ENCODE measurements at regions not wholly inside any gene's neighbourhood (a gene's known extent, or its start where the extent isn't known, plus 50 kb on each side); places are given as distances from the start of the nearest gene placed in this dataset.

DNA sequence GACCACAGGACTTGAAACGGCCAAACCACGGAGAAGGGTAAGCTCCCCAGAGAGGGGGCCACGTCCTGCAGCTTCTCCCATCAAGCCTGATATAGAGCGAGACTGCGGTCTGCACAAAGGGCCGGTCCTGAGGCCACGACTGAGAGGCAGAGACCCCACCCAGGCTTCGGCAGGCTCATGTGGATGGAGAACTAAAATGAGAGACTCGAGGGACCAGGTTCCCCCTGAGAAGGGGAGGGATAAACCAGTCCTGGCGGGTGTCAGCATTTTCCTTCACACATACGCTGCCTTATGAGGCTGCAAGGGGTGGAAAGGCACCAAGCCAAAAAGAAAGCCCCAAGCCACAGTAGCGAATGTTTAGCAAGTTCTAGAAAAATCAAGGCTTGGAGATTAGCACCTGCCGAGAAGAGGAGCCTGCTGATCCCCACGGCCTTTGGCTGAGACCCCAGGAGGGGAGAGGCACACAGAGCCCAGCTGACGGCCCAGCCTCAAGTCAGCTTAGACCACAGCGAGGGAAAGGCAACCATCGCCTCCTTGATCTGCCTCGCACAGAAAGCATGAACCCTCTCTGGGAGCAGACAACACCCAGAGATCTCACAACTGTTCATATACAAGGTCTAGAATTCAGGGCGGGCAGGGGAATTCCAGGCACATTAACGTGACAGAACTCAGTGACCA, 92.6 kb upstream of the RNF32 start:
- no peaks in the 10 kb centered on the region for H4K20me1 ChIP-seq (ENCODE audit: control insufficient read depth, insufficient read depth, low read depth, low read length)
- H3K36me3 ChIP-seq (ENCODE audit: control insufficient read depth, low read length): no peaks in the 10 kb centered on the region
- H3K9me2 ChIP-seq (replicated peaks; ENCODE audit: control insufficient read depth, low read length): no peaks in the 10 kb centered on the region
- no peak overlapping the region for H3K27ac ChIP-seq (ENCODE audit: low read depth, low read length)
- TF ChIP-seq, protein P1, sequence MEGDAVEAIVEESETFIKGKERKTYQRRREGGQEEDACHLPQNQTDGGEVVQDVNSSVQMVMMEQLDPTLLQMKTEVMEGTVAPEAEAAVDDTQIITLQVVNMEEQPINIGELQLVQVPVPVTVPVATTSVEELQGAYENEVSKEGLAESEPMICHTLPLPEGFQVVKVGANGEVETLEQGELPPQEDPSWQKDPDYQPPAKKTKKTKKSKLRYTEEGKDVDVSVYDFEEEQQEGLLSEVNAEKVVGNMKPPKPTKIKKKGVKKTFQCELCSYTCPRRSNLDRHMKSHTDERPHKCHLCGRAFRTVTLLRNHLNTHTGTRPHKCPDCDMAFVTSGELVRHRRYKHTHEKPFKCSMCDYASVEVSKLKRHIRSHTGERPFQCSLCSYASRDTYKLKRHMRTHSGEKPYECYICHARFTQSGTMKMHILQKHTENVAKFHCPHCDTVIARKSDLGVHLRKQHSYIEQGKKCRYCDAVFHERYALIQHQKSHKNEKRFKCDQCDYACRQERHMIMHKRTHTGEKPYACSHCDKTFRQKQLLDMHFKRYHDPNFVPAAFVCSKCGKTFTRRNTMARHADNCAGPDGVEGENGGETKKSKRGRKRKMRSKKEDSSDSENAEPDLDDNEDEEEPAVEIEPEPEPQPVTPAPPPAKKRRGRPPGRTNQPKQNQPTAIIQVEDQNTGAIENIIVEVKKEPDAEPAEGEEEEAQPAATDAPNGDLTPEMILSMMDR (IDR thresholded peaks at IDR 0.05; ENCODE audit: low read depth, low read length, poor library complexity, severe bottlenecking): no peak
- no peaks in the 10 kb centered on the region for H3K27me3 ChIP-seq (ENCODE audit: control insufficient read depth, low read length)
- H3K4me3 ChIP-seq (ENCODE audit: low read length): no peak overlapping the region
- H3K4me2 ChIP-seq (ENCODE audit: low read length): no peak overlapping the region
- no peaks in the 10 kb centered on the region for H3K79me2 ChIP-seq (ENCODE audit: control insufficient read depth, low read length)
- no peaks in the 10 kb centered on the region for H3K9me3 ChIP-seq (ENCODE audit: control insufficient read depth, insufficient read depth, low read length)
- H3K4me1 ChIP-seq (ENCODE audit: control insufficient read depth, low read length): no peaks in the 10 kb centered on the region
- no peaks in the 10 kb centered on the region for H3F3A ChIP-seq (ENCODE audit: control insufficient read depth, insufficient read depth)

DNA sequence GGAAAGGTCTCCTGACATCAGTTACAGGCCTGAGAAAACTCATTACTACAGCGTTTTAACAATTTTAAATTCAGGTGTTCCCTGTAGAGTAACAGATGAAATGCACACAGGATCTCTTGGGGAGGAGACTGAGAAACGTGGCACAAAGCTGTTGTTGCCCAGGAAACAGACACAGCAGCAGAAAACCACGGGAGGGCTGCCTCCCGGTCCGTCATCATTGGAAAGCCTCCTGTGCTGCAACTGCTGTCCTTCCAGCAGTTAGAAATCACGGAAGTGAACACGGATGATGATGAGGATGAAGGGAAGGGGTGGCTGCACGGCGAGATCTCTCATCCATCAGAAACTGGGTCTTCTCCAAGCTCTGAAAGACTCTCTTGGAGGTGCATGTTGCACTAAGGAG, 94.6 kb upstream of the RNF32 start:
- H3K9me3 ChIP-seq (ENCODE audit: control insufficient read depth, insufficient read depth, low read length): no peaks in the 10 kb centered on the region
- H3K79me2 ChIP-seq (ENCODE audit: control insufficient read depth, low read length): no peaks in the 10 kb centered on the region
- H3K27ac ChIP-seq (ENCODE audit: low read depth, low read length): no peak overlapping the region
- H3F3A ChIP-seq (ENCODE audit: control insufficient read depth, insufficient read depth): no peaks in the 10 kb centered on the region
- H3K36me3 ChIP-seq (ENCODE audit: control insufficient read depth, low read length): no peaks in the 10 kb centered on the region
- H3K4me1 ChIP-seq (ENCODE audit: control insufficient read depth, low read length): no peaks in the 10 kb centered on the region
- H3K4me2 ChIP-seq (ENCODE audit: low read length): no peak overlapping the region
- H4K20me1 ChIP-seq (ENCODE audit: control insufficient read depth, insufficient read depth, low read depth, low read length): no peaks in the 10 kb centered on the region
- H3K9me2 ChIP-seq (replicated peaks; ENCODE audit: control insufficient read depth, low read length): no peaks in the 10 kb centered on the region
- H3K4me3 ChIP-seq (ENCODE audit: low read length): no peak overlapping the region
- H3K27me3 ChIP-seq (ENCODE audit: control insufficient read depth, low read length): no peaks in the 10 kb centered on the region
- TF ChIP-seq, protein P1 (IDR thresholded peaks at IDR 0.05; ENCODE audit: low read depth, low read length, poor library complexity, severe bottlenecking): no peak
- TF ChIP-seq EZH2phosphoT487 (IDR thresholded peaks at IDR 0.05; ENCODE audit: borderline replicate concordance, low read length): no peak

DNA sequence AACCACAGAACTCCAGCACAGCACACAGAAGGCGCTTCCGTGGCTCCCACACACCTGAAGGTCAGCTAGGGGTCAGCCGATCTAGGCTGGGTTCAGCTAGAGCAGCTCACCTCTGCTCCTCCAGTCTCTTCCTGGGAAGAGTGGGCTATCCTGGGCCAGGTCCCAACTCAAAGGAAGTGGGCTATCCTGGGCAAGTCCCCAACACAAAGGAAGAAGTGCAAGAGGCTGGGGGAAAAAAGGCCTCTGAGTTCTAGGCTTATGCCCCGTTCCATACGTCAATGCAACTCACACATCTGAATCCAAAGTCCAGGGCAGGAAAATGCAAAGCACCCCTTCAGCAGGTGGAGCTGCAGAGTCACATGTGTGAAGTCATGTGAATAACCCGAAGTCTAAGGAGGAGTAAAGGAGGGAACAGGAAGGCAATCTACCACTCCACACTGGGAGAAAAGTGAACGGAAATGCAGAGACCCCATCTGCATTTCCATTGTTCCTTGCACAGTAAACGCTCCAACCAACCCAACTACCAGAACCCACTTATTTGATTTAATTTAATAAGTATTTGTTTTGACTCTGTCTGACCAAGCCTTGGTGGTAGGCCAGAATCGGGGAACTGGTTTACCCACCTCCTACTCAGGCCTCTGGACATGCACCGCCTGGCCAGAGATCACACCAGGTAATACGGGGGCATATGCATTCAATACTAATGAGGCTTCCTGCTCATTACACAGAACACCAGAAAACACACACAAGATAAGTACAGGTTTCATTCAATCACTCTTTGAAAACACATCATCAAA, 95.5 kb upstream of the RNF32 start:
- Histone ChIP-seq H3K9me3 (ENCODE audit: control insufficient read depth, insufficient read depth, low read length) (no peaks in the 10 kb centered on the region), H3K4me3 (ENCODE audit: low read length) (no peak overlapping the region), H4K20me1 (ENCODE audit: control insufficient read depth, insufficient read depth, low read depth, low read length) (no peaks in the 10 kb centered on the region), H3F3A (ENCODE audit: control insufficient read depth, insufficient read depth) (no peaks in the 10 kb centered on the region), H3K36me3 (ENCODE audit: control insufficient read depth, low read length) (no peaks in the 10 kb centered on the region), H3K9me2 (replicated peaks; ENCODE audit: control insufficient read depth, low read length) (no peaks in the 10 kb centered on the region), H3K79me2 (ENCODE audit: control insufficient read depth, low read length) (no peaks in the 10 kb centered on the region), H3K27ac (ENCODE audit: low read depth, low read length) (no peak overlapping the region), H3K4me2 (ENCODE audit: low read length) (no peak overlapping the region), H3K4me1 (ENCODE audit: control insufficient read depth, low read length) (no peaks in the 10 kb centered on the region), H3K27me3 (ENCODE audit: control insufficient read depth, low read length) (no peaks in the 10 kb centered on the region)
- TF ChIP-seq, protein P1 (IDR thresholded peaks at IDR 0.05; ENCODE audit: low read depth, low read length, poor library complexity, severe bottlenecking): peak; percentile 35
- no peak for TF ChIP-seq EZH2phosphoT487 (IDR thresholded peaks at IDR 0.05; ENCODE audit: borderline replicate concordance, low read length)

Measured in DOHH2 (cell line).